ENCODE measurements at regions not wholly inside any gene's neighbourhood (a gene's known extent, or its start where the extent isn't known, plus 50 kb on each side); places are given as distances from the start of the nearest gene placed in this dataset.

DNA sequence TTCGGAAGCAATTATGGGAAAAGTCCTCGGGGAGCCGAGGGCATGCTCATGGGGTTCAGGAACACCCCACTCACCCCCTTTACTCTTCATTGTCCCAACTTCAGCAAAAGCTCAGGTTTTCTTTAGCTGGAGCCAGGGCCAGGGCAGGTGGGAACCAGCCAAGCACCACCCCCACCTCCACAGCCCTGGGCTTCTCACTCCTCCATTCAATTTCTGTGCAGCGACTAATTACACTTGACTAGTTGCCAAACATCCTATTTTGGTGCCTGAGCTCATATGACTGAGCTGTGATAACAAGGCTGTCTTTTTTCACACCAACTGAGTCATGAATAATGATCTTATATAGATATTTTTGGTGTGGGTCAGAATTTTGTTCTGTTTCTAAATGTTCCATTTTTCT, 257.2 kb upstream of the AJAP1 start:
- no peak for FAIRE-seq
- TF ChIP-seq POLR2AphosphoS5 (IDR thresholded peaks at IDR 0.05; ENCODE audit: insufficient read depth, low read depth, low read length) (no peak), FOS (IDR thresholded peaks at IDR 0.05; ENCODE audit: borderline replicate concordance, insufficient read depth, low read length) (no peak), JUN (IDR thresholded peaks at IDR 0.05; ENCODE audit: borderline replicate concordance, insufficient read depth, insufficient read length, low read depth) (no peak), EZH2 (IDR thresholded peaks at IDR 0.05; ENCODE audit: borderline replicate concordance, low read depth, low read length, severe bottlenecking) (no peak), MYC (IDR thresholded peaks at IDR 0.05; ENCODE audit: low read depth, low read length) (no peak), POLR2A (IDR thresholded peaks at IDR 0.05; ENCODE audit: low read depth, low read length) (no peak), GATA2 (IDR thresholded peaks at IDR 0.05; ENCODE audit: insufficient read depth, insufficient read length, low read depth, low read length) (no peak), MAX (IDR thresholded peaks at IDR 0.05; ENCODE audit: insufficient read depth, insufficient read length) (no peak)
- TF ChIP-seq, protein P1, sequence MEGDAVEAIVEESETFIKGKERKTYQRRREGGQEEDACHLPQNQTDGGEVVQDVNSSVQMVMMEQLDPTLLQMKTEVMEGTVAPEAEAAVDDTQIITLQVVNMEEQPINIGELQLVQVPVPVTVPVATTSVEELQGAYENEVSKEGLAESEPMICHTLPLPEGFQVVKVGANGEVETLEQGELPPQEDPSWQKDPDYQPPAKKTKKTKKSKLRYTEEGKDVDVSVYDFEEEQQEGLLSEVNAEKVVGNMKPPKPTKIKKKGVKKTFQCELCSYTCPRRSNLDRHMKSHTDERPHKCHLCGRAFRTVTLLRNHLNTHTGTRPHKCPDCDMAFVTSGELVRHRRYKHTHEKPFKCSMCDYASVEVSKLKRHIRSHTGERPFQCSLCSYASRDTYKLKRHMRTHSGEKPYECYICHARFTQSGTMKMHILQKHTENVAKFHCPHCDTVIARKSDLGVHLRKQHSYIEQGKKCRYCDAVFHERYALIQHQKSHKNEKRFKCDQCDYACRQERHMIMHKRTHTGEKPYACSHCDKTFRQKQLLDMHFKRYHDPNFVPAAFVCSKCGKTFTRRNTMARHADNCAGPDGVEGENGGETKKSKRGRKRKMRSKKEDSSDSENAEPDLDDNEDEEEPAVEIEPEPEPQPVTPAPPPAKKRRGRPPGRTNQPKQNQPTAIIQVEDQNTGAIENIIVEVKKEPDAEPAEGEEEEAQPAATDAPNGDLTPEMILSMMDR (IDR thresholded peaks at IDR 0.05; ENCODE audit: extremely low read depth in 1 of 2, insufficient read depth in 1 of 2, low read depth in 1 of 2, low read length in 2 of 2) = no peak
- no peaks in the 10 kb centered on the region for H3K79me2 ChIP-seq (ENCODE audit: control insufficient read depth, insufficient read depth, low read length)
- no peaks in the 10 kb centered on the region for H3K9me1 ChIP-seq (replicated peaks; ENCODE audit: control insufficient read depth, extremely low read depth, insufficient read depth, low read length)
- H3K27me3 ChIP-seq (ENCODE audit: control insufficient read depth in 2 of 2, insufficient read depth in 2 of 2, low read length in 2 of 2) = no peaks in the 10 kb centered on the region
- H3K9me3 ChIP-seq (replicated peaks; ENCODE audit: control insufficient read depth, insufficient read depth, low read length) = no peaks in the 10 kb centered on the region
- no peaks in the 10 kb centered on the region for H3K36me3 ChIP-seq (ENCODE audit: control insufficient read depth in 2 of 2, extremely low read depth in 1 of 2, insufficient read depth in 2 of 2, low read length in 2 of 2)
- no peak overlapping the region for H3K4me3 ChIP-seq (replicated peaks in 1 of 3; ENCODE audit: insufficient read depth in 1 of 3, low read depth in 1 of 3, low read length in 3 of 3)
- no peaks in the 10 kb centered on the region for H3K4me1 ChIP-seq (ENCODE audit: control insufficient read depth, extremely low read depth, insufficient read depth, low read length)
- no peak overlapping the region for H3K27ac ChIP-seq (ENCODE audit: insufficient read depth, low read depth, low read length)
- no peak overlapping the region for H3K4me2 ChIP-seq (ENCODE audit: insufficient read depth, low read length)
- H4K20me1 ChIP-seq (replicated peaks; ENCODE audit: control insufficient read depth, extremely low read depth, insufficient read depth, low read length) = no peaks in the 10 kb centered on the region
- no peak overlapping the region for H2AFZ ChIP-seq (ENCODE audit: low read depth, low read length)
- CTCF ChIA-PET = no interaction called here
- POLR2A ChIA-PET = no interaction called here
- intact Hi-C loops (cut with micrococcal nuclease) (no loop called here), dilution Hi-C loops (cut with MboI; ENCODE audit: extremely low pct_ligation_motif_present, low sequenced_read_pairs) (no loop called here)
- no peak for DNase-seq (ENCODE audit: low read depth, low spot score)
- BruUV-seq (replicated peaks) = no TSS peak
- no peak overlapping the region for H3K9ac ChIP-seq (replicated peaks; ENCODE audit: extremely low read depth, insufficient read depth, low read length)
